Stimulated activated naive CD8-positive, alpha-beta T cell treated with anti-CD3 and anti-CD28 coated beads, Interleukin-15, Interleukin-2, amounts not matched to agents 100 U/mL and 50 U/mL, for 24 hours (primary cell): ENCODE measurements at regions not wholly inside any gene's neighbourhood (a gene's known extent, or its start where the extent isn't known, plus 50 kb on each side); places are given as distances from the start of the nearest gene placed in this dataset.
"Not testable (repeated sequence)": the region's sequence is repeated elsewhere in the genome, so short reads cannot be mapped to it uniquely, and the experiment has no call there.

Experiments used
- ATAC-seq: fragments of 150-1000 bp; cut with Tn5 transposase; one replicate; pipeline ENCODE4 v1.10.0; 2021
- DNase-seq: peaks from one replicate; pipeline ENCODE4 v3.0.0; 2021

- ATAC-seq: no peak
- DNase-seq: no peak
These were observed 1120.0 kb upstream of the CDH10 start for GRCh38 chr5:25764733-25765132.

GRCh38 chr5:25763781-25764180, 1119.0 kb upstream of the CDH10 start:
- ATAC-seq: no peak
- no peak for DNase-seq

- DNase-seq: no peak
- ATAC-seq: no peak
These were observed 1110.1 kb upstream of the CDH10 start for GRCh38 chr5:25754895-25755294.

- no peak for ATAC-seq
- DNase-seq: no peak
These were observed 1100.1 kb upstream of the CDH10 start for GRCh38 chr5:25744908-25745307.

GRCh38 chr5:25716680-25717079, 1071.9 kb upstream of the CDH10 start:
- DNase-seq: no peak
- ATAC-seq: no peak

GRCh38 chr5:25713259-25713658, 1068.5 kb upstream of the CDH10 start:
- DNase-seq (no peak), ATAC-seq (no peak)

- no peak for DNase-seq
- ATAC-seq: no peak
These were observed 1062.3 kb upstream of the CDH10 start for GRCh38 chr5:25707093-25707492.

- no peak for DNase-seq
- ATAC-seq: no peak
These were observed 1057.2 kb upstream of the CDH10 start for GRCh38 chr5:25701936-25702335.

- DNase-seq: no peak
- no peak for ATAC-seq
These were observed 1050.0 kb upstream of the CDH10 start for GRCh38 chr5:25694801-25695200.

GRCh38 chr5:25688156-25688555, 1043.4 kb upstream of the CDH10 start:
- DNase-seq: no peak
- ATAC-seq: no peak

GRCh38 chr5:25669645-25670401, 1025.0 kb upstream of the CDH10 start:
- ATAC-seq (no peak), DNase-seq (no peak)

- DNase-seq: no peak
- no peak for ATAC-seq
These were observed 1017.8 kb upstream of the CDH10 start for GRCh38 chr5:25662610-25663009.

GRCh38 chr5:25650316-25650715, 1005.5 kb upstream of the CDH10 start:
- not testable (repeated sequence) for ATAC-seq

GRCh38 chr5:25649628-25650265, 1005.0 kb upstream of the CDH10 start:
- ATAC-seq (no peak), DNase-seq (no peak)

More at GRCh38 chr5:25650316-25650715, 1005.5 kb upstream of the CDH10 start:
- DNase-seq: not testable (repeated sequence)

GRCh38 chr5:25646421-25647341, 1001.9 kb upstream of the CDH10 start:
- DNase-seq: no peak
- no peak for ATAC-seq

GRCh38 chr5:25641124-25641523, 996.3 kb upstream of the CDH10 start:
- DNase-seq (no peak), ATAC-seq (no peak)

- ATAC-seq: no peak
- no peak for DNase-seq
These were observed 974.5 kb upstream of the CDH10 start for GRCh38 chr5:25619273-25619672.

GRCh38 chr5:25618821-25619220, 974.0 kb upstream of the CDH10 start:
- DNase-seq: no peak
- ATAC-seq: no peak

- no peak for ATAC-seq
- DNase-seq: no peak
These were observed 969.7 kb upstream of the CDH10 start for GRCh38 chr5:25614466-25614865.

GRCh38 chr5:25604681-25605080, 959.9 kb upstream of the CDH10 start:
- ATAC-seq (no peak), DNase-seq (no peak)

- DNase-seq: no peak
- no peak for ATAC-seq
These were observed 934.3 kb upstream of the CDH10 start for GRCh38 chr5:25579111-25579510.

GRCh38 chr5:25573691-25574090, 928.9 kb upstream of the CDH10 start:
- no peak for DNase-seq
- no peak for ATAC-seq

GRCh38 chr5:25570067-25570583, 925.3 kb upstream of the CDH10 start:
- DNase-seq (no peak), ATAC-seq (no peak)
